DOHH2 (cell line): ENCODE measurements at regions not wholly inside any gene's neighbourhood (a gene's known extent, or its start where the extent isn't known, plus 50 kb on each side); places are given as distances from the start of the nearest gene placed in this dataset.

Experiments
- H3F3A ChIP-seq: fragments of 200-600 bp; sonication (generic), shearing (Covaris generic); 2 replicates; pipeline ENCODE4 v1.6.0; 2016; ENCODE audit warnings: antibody characterized with exemption, mild to moderate bottlenecking; ENCODE audit not compliant: control insufficient read depth, insufficient read depth
- H3K27ac ChIP-seq: fragments of 200-600 bp; sonication (generic); 2 replicates; pipeline ENCODE4 v1.5.1; 2014; ENCODE audit warnings: low read depth, mild to moderate bottlenecking, low read length, moderate library complexity
- H3K27me3 ChIP-seq: fragments of 200-600 bp; sonication (generic); 2 replicates; pipeline ENCODE4 v1.6.1; 2014; ENCODE audit warnings: mild to moderate bottlenecking, low read length, mixed read lengths; ENCODE audit not compliant: control insufficient read depth
- H3K36me3 ChIP-seq: fragments of 200-600 bp; sonication (generic); 2 replicates; pipeline ENCODE4 v1.6.1; 2014; ENCODE audit warnings: mild to moderate bottlenecking, low read length, moderate library complexity, mixed read lengths; ENCODE audit not compliant: control insufficient read depth
- H3K4me1 ChIP-seq: fragments of 200-600 bp; sonication (generic); 2 replicates; pipeline ENCODE4 v1.6.1; 2014; ENCODE audit warnings: mild to moderate bottlenecking, low read length, mixed read lengths; ENCODE audit not compliant: control insufficient read depth
- H3K4me2 ChIP-seq: fragments of 200-600 bp; sonication (generic); 2 replicates; pipeline ENCODE4 v1.6.0; 2014; ENCODE audit warnings: mild to moderate bottlenecking, low read length, moderate library complexity
- H3K4me3 ChIP-seq: fragments of 200-600 bp; sonication (generic); 2 replicates; pipeline ENCODE4 v1.5.1; 2014; ENCODE audit warnings: mild to moderate bottlenecking, low read length, mixed read lengths
- H3K79me2 ChIP-seq: fragments of 200-600 bp; sonication (generic); 2 replicates; pipeline ENCODE4 v1.6.1; 2014; ENCODE audit warnings: mild to moderate bottlenecking, low read length, mixed read lengths; ENCODE audit not compliant: control insufficient read depth
- H3K9me2 ChIP-seq: fragments of 200-600 bp; sonication (generic); replicated peaks from 2 replicates; pipeline ENCODE4 v1.6.1; 2014; ENCODE audit warnings: mild to moderate bottlenecking, low read length, mixed read lengths; ENCODE audit not compliant: control insufficient read depth
- H3K9me3 ChIP-seq: fragments of 200-600 bp; sonication (generic); 2 replicates; pipeline ENCODE4 v1.6.1; 2014; ENCODE audit warnings: antibody characterized with exemption, low read length, mixed read lengths; ENCODE audit not compliant: control insufficient read depth, insufficient read depth
- H4K20me1 ChIP-seq: fragments of 200-600 bp; sonication (generic); 2 replicates; pipeline ENCODE4 v1.6.0; 2014; ENCODE audit warnings: low read depth, mild to moderate bottlenecking, antibody characterized with exemption, low read length, moderate library complexity; ENCODE audit not compliant: control insufficient read depth, insufficient read depth
- EZH2phosphoT487 ChIP-seq: fragments of 200-600 bp; sonication (generic); IDR thresholded peaks from 2 replicates; pipeline ENCODE4 v1.6.1; 2017; ENCODE audit warnings: borderline replicate concordance, mild to moderate bottlenecking, antibody characterized with exemption, low read length, moderate library complexity, mixed read lengths
- TF ChIP-seq, protein P1 (sequence below): fragments of 200-600 bp; sonication (generic); IDR thresholded peaks from one replicate; pipeline ENCODE4 v1.5.1; 2014; ENCODE audit warnings: antibody characterized with exemption, mild to moderate bottlenecking, low read depth, low read length; ENCODE audit not compliant: poor library complexity, severe bottlenecking

DNA sequence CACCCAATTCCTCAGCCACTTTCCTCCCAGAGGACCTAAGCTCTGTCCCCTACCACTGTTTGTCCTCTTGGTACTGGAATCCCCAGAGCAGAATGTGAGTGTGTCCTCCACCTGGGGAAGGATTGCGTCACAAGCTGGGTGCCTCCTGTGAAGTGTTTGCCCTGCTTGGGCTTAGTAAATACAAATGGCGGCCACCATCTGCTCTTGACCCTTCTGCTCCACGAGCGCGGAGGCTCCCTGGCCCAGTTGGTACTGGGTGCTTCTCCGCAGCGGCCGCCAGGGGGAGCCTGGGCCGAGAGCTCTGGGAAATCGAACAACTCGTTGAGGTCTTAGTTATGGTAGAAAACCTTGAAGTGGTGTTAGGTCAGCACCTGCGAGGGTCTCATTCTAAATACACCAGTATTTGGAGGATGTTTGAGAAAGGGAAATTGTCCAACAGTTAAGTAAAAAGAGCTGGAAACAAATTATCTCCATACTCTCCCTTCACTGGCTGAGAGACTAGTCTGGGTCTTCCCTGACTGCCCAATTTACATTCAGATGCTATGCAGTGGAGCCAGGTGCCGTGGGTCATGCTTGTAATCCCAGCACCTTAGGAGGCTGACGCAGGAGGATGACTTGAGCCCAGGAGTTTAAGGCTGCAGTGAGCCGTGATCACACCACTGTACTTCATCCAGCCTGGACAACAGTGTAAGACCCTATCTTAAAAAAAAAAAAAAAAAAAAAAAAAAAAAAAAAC lies 74.6 kb upstream of the TEAD1 start:
- no peak overlapping the region for H3K4me2 ChIP-seq
- H3K9me3 ChIP-seq, result no peaks in the 10 kb centered on the region
- no peaks in the 10 kb centered on the region for H4K20me1 ChIP-seq
- H3K4me3 ChIP-seq, result no peak overlapping the region
- H3K36me3 ChIP-seq, result no peaks in the 10 kb centered on the region
- no peaks in the 10 kb centered on the region for H3K79me2 ChIP-seq
- H3K9me2 ChIP-seq, result no peaks in the 10 kb centered on the region
- H3K27ac ChIP-seq, result no peak overlapping the region
- H3K27me3 ChIP-seq, result no peaks in the 10 kb centered on the region
- TF ChIP-seq, protein P1, sequence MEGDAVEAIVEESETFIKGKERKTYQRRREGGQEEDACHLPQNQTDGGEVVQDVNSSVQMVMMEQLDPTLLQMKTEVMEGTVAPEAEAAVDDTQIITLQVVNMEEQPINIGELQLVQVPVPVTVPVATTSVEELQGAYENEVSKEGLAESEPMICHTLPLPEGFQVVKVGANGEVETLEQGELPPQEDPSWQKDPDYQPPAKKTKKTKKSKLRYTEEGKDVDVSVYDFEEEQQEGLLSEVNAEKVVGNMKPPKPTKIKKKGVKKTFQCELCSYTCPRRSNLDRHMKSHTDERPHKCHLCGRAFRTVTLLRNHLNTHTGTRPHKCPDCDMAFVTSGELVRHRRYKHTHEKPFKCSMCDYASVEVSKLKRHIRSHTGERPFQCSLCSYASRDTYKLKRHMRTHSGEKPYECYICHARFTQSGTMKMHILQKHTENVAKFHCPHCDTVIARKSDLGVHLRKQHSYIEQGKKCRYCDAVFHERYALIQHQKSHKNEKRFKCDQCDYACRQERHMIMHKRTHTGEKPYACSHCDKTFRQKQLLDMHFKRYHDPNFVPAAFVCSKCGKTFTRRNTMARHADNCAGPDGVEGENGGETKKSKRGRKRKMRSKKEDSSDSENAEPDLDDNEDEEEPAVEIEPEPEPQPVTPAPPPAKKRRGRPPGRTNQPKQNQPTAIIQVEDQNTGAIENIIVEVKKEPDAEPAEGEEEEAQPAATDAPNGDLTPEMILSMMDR, result peak; percentile 85
- no peak for TF ChIP-seq EZH2phosphoT487
- no peaks in the 10 kb centered on the region for H3K4me1 ChIP-seq
- H3F3A ChIP-seq, result no peaks in the 10 kb centered on the region

DNA sequence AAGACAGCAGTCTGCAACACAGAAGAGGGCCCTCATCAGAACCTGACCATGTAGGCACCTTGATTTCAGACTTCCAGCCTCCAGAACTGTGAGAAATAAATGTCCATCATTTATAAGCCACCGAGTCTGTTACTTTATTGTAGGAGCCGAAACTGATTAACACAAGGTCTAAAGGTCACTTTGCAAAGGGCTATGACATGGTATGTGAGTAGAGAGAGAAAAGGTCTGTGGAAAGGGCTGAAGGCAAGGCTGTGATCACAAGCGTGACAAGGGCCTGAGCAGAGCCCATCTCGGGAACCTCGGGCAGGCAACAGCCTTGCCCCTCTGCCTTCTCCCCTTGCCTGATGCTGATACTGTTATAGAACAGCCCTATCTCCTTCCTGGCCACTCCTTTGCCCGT lies 73.4 kb upstream of the TEAD1 start:
- Histone ChIP-seq H3K4me1 (no peaks in the 10 kb centered on the region), H3K9me3 (no peaks in the 10 kb centered on the region), H3F3A (no peaks in the 10 kb centered on the region), H3K4me2 (no peak overlapping the region), H3K36me3 (no peaks in the 10 kb centered on the region), H3K4me3 (no peak overlapping the region), H3K27me3 (no peaks in the 10 kb centered on the region), H4K20me1 (no peaks in the 10 kb centered on the region), H3K9me2 (no peaks in the 10 kb centered on the region), H3K27ac (no peak overlapping the region), H3K79me2 (no peaks in the 10 kb centered on the region)
- TF ChIP-seq EZH2phosphoT487, result no peak
- TF ChIP-seq, protein P1, result no peak

DNA sequence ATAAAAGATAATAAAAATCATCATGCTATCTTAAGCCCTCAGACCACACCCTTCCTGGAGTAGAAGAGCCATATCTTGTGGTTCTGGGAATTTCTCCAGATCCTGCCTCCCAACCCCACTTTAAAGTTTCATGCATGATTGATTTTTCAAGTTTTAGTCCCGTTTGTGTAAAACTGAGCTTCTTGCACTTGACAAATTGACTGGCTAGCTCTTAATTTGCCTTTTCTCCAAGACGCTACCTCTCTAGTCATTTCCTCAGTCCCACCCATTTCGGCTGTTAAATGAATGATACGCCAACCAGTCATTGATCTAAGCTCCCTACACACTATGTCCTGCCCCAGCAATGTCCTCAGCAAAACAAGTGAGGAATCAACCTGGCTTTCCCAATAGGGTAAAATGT lies 71.8 kb upstream of the TEAD1 start:
- no peaks in the 10 kb centered on the region for H3K9me3 ChIP-seq
- H3K4me3 ChIP-seq, result no peak overlapping the region
- TF ChIP-seq, protein P1, result no peak
- TF ChIP-seq EZH2phosphoT487, result no peak
- no peak overlapping the region for H3K27ac ChIP-seq
- H3K9me2 ChIP-seq, result no peaks in the 10 kb centered on the region
- no peak overlapping the region for H3K4me2 ChIP-seq
- H3K27me3 ChIP-seq, result no peaks in the 10 kb centered on the region
- no peaks in the 10 kb centered on the region for H3F3A ChIP-seq
- H3K79me2 ChIP-seq, result no peaks in the 10 kb centered on the region
- H3K4me1 ChIP-seq, result no peaks in the 10 kb centered on the region
- H4K20me1 ChIP-seq, result no peaks in the 10 kb centered on the region
- H3K36me3 ChIP-seq, result no peaks in the 10 kb centered on the region
